ENCODE measurements at regions not wholly inside any gene's neighbourhood (a gene's known extent, or its start where the extent isn't known, plus 50 kb on each side); places are given as distances from the start of the nearest gene placed in this dataset.

DNA sequence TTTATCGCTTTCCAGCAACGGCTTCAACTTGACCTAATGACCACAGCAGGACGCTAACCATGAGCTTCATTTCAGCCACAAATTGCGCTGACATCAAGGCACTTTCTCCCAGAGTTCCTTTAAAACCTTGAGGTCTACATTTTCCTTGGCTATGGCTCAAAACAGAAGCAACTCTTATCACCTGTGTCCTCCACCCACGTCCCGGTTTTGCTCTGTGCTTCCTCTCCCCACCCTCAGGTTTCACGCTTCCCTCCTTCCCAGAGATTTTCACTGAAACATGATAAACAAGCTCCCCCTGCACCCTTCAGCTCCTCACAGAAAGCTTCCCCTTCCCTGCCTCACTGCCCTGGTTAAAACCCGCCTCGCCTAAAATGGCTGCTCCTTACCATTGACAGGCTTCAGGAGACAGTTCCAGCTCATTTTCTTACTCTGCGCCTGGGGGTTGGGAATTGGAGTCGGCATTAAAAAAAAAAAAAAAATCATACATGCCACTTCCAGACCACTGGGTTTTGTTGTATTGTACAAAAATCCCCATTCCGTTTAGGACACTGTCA lies 229.5 kb downstream of the UBE3D start:
- TF ChIP-seq, protein P1, sequence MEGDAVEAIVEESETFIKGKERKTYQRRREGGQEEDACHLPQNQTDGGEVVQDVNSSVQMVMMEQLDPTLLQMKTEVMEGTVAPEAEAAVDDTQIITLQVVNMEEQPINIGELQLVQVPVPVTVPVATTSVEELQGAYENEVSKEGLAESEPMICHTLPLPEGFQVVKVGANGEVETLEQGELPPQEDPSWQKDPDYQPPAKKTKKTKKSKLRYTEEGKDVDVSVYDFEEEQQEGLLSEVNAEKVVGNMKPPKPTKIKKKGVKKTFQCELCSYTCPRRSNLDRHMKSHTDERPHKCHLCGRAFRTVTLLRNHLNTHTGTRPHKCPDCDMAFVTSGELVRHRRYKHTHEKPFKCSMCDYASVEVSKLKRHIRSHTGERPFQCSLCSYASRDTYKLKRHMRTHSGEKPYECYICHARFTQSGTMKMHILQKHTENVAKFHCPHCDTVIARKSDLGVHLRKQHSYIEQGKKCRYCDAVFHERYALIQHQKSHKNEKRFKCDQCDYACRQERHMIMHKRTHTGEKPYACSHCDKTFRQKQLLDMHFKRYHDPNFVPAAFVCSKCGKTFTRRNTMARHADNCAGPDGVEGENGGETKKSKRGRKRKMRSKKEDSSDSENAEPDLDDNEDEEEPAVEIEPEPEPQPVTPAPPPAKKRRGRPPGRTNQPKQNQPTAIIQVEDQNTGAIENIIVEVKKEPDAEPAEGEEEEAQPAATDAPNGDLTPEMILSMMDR (IDR thresholded peaks at IDR 0.05): no peak

DNA sequence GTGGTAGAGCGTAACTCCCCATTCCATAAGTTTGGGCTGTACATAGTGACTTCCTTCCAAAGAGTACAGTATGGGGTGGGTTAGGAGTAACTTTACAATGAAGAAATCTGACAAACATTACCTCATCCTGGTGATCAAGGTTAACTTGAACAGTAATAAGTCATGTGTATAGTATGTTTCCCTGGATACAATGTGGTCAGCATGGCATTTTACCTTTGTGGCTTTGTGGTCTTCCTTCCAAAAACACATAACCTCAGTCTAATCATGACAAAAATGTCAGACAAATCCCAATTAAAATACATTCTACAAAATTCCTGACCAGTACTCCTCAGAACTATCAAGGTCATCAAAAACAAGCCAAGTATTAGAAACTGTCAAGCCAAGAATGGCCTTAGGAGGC lies 225.1 kb downstream of the UBE3D start:
- no peaks in the 10 kb centered on the region for H3K4me1 ChIP-seq
- no peaks in the 10 kb centered on the region for H3K36me3 ChIP-seq
- intact Hi-C loops (cut with DNase I; ENCODE audit: low total_unique reads): no loop called here
- H3K9me3 ChIP-seq: no peaks in the 10 kb centered on the region
- DNase-seq: no peak
- no peak overlapping the region for H3K4me3 ChIP-seq
- no peaks in the 10 kb centered on the region for H3K27me3 ChIP-seq
- TF ChIP-seq, protein P1 (IDR thresholded peaks at IDR 0.05): no peak
- H3K27ac ChIP-seq: no peak overlapping the region

More for the DNA sequence above, 229.5 kb downstream of the UBE3D start:
- no peak for DNase-seq
- intact Hi-C loops (cut with DNase I; ENCODE audit: low total_unique reads): no loop called here
- no peak overlapping the region for H3K4me3 ChIP-seq
- no peaks in the 10 kb centered on the region for H3K4me1 ChIP-seq
- H3K36me3 ChIP-seq: no peaks in the 10 kb centered on the region
- no peaks in the 10 kb centered on the region for H3K27me3 ChIP-seq
- H3K27ac ChIP-seq: no peak overlapping the region
- H3K9me3 ChIP-seq: no peaks in the 10 kb centered on the region

DNA sequence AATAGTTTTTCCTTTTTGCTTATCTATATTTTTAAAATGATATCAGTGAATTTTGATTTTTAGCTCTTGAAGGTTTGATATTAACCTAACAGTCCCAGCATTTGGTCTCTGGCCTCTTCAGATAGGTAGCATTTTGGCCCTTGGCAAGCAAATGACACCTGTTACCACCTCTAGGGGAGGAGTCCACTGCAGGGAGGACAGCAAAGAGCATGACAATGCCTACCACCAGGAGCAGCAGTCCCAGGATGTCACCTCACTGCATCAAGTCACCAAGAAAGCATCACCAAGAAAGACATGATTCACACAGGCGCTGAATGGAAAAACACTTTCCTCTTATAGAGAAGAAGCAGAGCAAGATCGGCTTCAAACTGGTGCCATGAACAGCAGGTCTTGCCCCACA lies 224.3 kb downstream of the UBE3D start:
- DNase-seq: no peak
- no peaks in the 10 kb centered on the region for H3K9me3 ChIP-seq
- no peaks in the 10 kb centered on the region for H3K36me3 ChIP-seq
- H3K27ac ChIP-seq: no peak overlapping the region
- H3K4me1 ChIP-seq: no peaks in the 10 kb centered on the region
- intact Hi-C loops (cut with DNase I; ENCODE audit: low total_unique reads): no loop called here
- TF ChIP-seq, protein P1 (IDR thresholded peaks at IDR 0.05): no peak
- no peaks in the 10 kb centered on the region for H3K27me3 ChIP-seq
- no peak overlapping the region for H3K4me3 ChIP-seq

All from tibial artery (tissue), 4 donors.